ENCODE measurements at regions not wholly inside any gene's neighbourhood (a gene's known extent, or its start where the extent isn't known, plus 50 kb on each side); places are given as distances from the start of the nearest gene placed in this dataset.

GRCh38 chr7:81562581-81562980 lies 207.3 kb downstream of the HGF start:
- no peaks in the 10 kb centered on the region for H3K27me3 Mint-ChIP-seq (ENCODE audit: insufficient read depth, unreplicated experiment)
- H3K27me3 ChIP-seq (replicated peaks; ENCODE audit: control insufficient read depth, insufficient read depth, low read length), result no peaks in the 10 kb centered on the region
- intact Hi-C loops (cut with micrococcal nuclease; ENCODE audit: unreplicated experiment), result no loop called here
- no peaks in the 10 kb centered on the region for H3K36me3 ChIP-seq (ENCODE audit: control insufficient read depth, insufficient read depth, low read length)
- CTCF ChIA-PET, result no interaction called here
- H3K4me3 Mint-ChIP-seq (ENCODE audit: unreplicated experiment), result no peak overlapping the region
- no peak for DNase-seq
- no peaks in the 10 kb centered on the region for H3K9me3 Mint-ChIP-seq (ENCODE audit: unreplicated experiment)
- no peaks in the 10 kb centered on the region for H3K4me1 Mint-ChIP-seq (ENCODE audit: low read depth, unreplicated experiment)
- H3K4me3 ChIP-seq (ENCODE audit: low read depth, low read length), result no peak overlapping the region
- no peak for TF ChIP-seq CTCF (IDR thresholded peaks at IDR 0.05; ENCODE audit: insufficient read depth in 1 of 2, low read depth in 1 of 2, low read length in 1 of 2, severe bottlenecking in 1 of 2, unreplicated experiment in 1 of 2)
- H3K9me3 ChIP-seq, result no peaks in the 10 kb centered on the region
- H3K36me3 Mint-ChIP-seq (ENCODE audit: insufficient read depth, unreplicated experiment), result no peaks in the 10 kb centered on the region
- no peak overlapping the region for H3K27ac Mint-ChIP-seq (ENCODE audit: unreplicated experiment)
- BruUV-seq (replicated peaks), result no TSS peak
- POLR2A ChIA-PET, result no interaction called here
- no peaks in the 10 kb centered on the region for H3K4me1 ChIP-seq

DNA sequence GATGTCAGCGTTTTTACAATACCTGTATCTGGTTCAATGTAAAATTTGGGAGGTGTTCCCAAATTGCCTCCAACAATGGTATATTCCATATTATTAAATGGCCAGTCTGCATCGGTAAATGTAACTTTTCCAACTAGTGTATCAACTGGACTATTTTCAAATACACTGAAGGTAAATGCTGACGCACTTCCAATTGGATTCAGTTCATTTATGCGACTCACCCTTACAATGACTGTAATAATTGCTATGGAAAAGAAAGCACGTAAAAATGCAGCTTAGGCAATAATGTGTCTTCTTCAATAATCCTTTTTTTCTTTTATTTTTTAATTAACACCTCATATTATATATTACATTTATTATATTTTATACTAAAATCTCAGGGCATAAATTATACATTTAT lies 209.1 kb downstream of the HGF start:
- Mint-ChIP-seq H3K9me3 (ENCODE audit: unreplicated experiment) (no peaks in the 10 kb centered on the region), H3K36me3 (ENCODE audit: insufficient read depth, unreplicated experiment) (no peaks in the 10 kb centered on the region), H3K27ac (ENCODE audit: unreplicated experiment) (no peak overlapping the region), H3K4me1 (ENCODE audit: low read depth, unreplicated experiment) (no peaks in the 10 kb centered on the region), H3K4me3 (ENCODE audit: unreplicated experiment) (no peak overlapping the region), H3K27me3 (ENCODE audit: insufficient read depth, unreplicated experiment) (no peaks in the 10 kb centered on the region)
- ChIA-PET POLR2A (no interaction called here), CTCF (no interaction called here)
- no peaks in the 10 kb centered on the region for H3K4me1 ChIP-seq
- no peak overlapping the region for H3K4me3 ChIP-seq (ENCODE audit: low read depth, low read length)
- no peaks in the 10 kb centered on the region for H3K27me3 ChIP-seq (replicated peaks; ENCODE audit: control insufficient read depth, insufficient read depth, low read length)
- no peak for TF ChIP-seq CTCF (IDR thresholded peaks at IDR 0.05; ENCODE audit: insufficient read depth in 1 of 2, low read depth in 1 of 2, low read length in 1 of 2, severe bottlenecking in 1 of 2, unreplicated experiment in 1 of 2)
- no peak for DNase-seq
- H3K36me3 ChIP-seq (ENCODE audit: control insufficient read depth, insufficient read depth, low read length), result no peaks in the 10 kb centered on the region
- H3K9me3 ChIP-seq, result no peaks in the 10 kb centered on the region
- no TSS peak for BruUV-seq (replicated peaks)
- intact Hi-C loops (cut with micrococcal nuclease; ENCODE audit: unreplicated experiment), result no loop called here

DNA sequence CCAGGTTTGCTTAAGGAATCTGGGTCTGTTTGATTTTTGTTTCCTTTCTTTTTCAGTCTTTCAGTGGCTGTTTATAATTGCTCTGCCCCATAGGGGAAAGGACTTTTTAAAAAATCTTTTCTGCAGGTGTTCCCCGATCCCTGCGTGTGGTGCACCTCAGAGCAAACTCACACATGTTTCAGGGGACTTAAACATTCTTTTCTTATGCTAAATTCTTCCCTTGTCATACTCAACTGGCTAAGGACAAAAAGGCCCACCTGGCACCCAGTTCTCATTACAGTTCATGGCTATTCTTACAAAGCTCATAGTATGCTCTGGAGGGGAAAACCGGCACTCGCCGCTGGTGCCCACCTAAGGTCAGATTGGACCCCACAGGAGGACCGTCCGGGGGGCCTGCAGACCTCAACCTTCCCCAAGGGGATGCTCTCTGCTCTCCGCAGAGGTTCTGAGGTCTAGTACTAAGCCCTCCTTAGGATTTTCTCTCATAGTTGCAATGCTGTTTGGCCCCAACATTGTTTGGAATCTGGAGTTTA lies 220.3 kb downstream of the HGF start:
- Mint-ChIP-seq H3K4me1 (ENCODE audit: low read depth, unreplicated experiment) (no peaks in the 10 kb centered on the region), H3K27ac (ENCODE audit: unreplicated experiment) (peak overlapping the region; percentile 26), H3K36me3 (ENCODE audit: insufficient read depth, unreplicated experiment) (no peaks in the 10 kb centered on the region), H3K27me3 (ENCODE audit: insufficient read depth, unreplicated experiment) (no peaks in the 10 kb centered on the region), H3K4me3 (ENCODE audit: unreplicated experiment) (no peak overlapping the region), H3K9me3 (ENCODE audit: unreplicated experiment) (peaks cover 9% of the 10 kb centered on the region)
- POLR2A ChIA-PET, result no interaction called here
- Histone ChIP-seq H3K4me3 (ENCODE audit: low read depth, low read length) (no peak overlapping the region), H3K36me3 (ENCODE audit: control insufficient read depth, insufficient read depth, low read length) (no peaks in the 10 kb centered on the region), H3K9me3 (no peaks in the 10 kb centered on the region), H3K27me3 (replicated peaks; ENCODE audit: control insufficient read depth, insufficient read depth, low read length) (no peaks in the 10 kb centered on the region), H3K4me1 (peaks cover 3% of the 10 kb centered on the region; the same call in 1 of the 2 replicates)
- CTCF ChIA-PET, result no interaction called here
- intact Hi-C loops (cut with micrococcal nuclease; ENCODE audit: unreplicated experiment), result no loop called here
- no peak for TF ChIP-seq CTCF (IDR thresholded peaks at IDR 0.05; ENCODE audit: insufficient read depth in 1 of 2, low read depth in 1 of 2, low read length in 1 of 2, severe bottlenecking in 1 of 2, unreplicated experiment in 1 of 2)
- no TSS peak for BruUV-seq (replicated peaks)
- no peak for DNase-seq
